ENCODE measurements at regions not wholly inside any gene's neighbourhood (a gene's known extent, or its start where the extent isn't known, plus 50 kb on each side); places are given as distances from the start of the nearest gene placed in this dataset.
"Not testable (repeated sequence)": the region's sequence is repeated elsewhere in the genome, so short reads cannot be mapped to it uniquely, and the experiment has no call there.

DNA sequence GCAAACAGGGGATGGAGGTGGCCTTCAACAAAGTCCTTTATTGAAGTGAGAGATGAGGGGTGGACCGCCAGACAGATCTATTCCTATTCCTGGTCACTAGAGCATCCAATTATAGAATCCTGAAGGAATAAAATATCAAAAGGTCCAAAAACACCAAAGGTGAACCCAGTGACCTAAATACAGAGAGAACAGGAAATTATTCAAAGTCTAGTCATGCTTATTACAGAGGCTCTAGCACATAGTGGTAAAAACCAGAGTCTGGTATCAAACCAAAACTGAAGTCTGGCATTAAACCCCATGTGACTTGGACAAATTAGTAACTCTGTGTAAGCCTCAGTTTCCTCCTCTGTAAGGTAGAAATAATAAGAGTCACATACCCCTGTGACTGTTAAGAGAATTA, 100.5 kb upstream of the SNX2 start:
- Histone ChIP-seq H3K4me1 (ENCODE audit: control insufficient read depth in 2 of 2, insufficient read depth in 2 of 2, low read length in 1 of 2) (no peaks in the 10 kb centered on the region), H3K36me3 (ENCODE audit: control insufficient read depth in 2 of 2, insufficient read depth in 2 of 2, low read length in 1 of 2) (no peaks in the 10 kb centered on the region), H3K4me3 (ENCODE audit: low read depth in 1 of 2, low read length in 2 of 2) (no peak overlapping the region), H3K27ac (ENCODE audit: low read depth in 2 of 2, low read length in 1 of 2) (no peak overlapping the region), H3K9me3 (ENCODE audit: control insufficient read depth in 2 of 2, insufficient read depth in 1 of 2, low read depth in 1 of 2, low read length in 1 of 2) (no peaks in the 10 kb centered on the region), H3K27me3 (ENCODE audit: control insufficient read depth in 1 of 2, insufficient read depth in 2 of 2, low read length in 2 of 2) (no peaks in the 10 kb centered on the region)
- 83 to 92% methylated on average over 1 of the region's 1 CpG for WGBS, 2 donors

- H3K27me3 ChIP-seq (ENCODE audit: control insufficient read depth in 1 of 2, insufficient read depth in 2 of 2, low read length in 2 of 2), result no peaks in the 10 kb centered on the region
- H3K4me1 ChIP-seq (ENCODE audit: control insufficient read depth in 2 of 2, insufficient read depth in 2 of 2, low read length in 1 of 2), result no peaks in the 10 kb centered on the region
- no peaks in the 10 kb centered on the region for H3K36me3 ChIP-seq (ENCODE audit: control insufficient read depth in 2 of 2, insufficient read depth in 2 of 2, low read length in 1 of 2)
- no peaks in the 10 kb centered on the region for H3K9me3 ChIP-seq (ENCODE audit: control insufficient read depth in 2 of 2, insufficient read depth in 1 of 2, low read depth in 1 of 2, low read length in 1 of 2)
- 68 to 73% methylated on average over 3 of the region's 3 CpGs for WGBS, 2 donors
- no peak overlapping the region for H3K4me3 ChIP-seq (ENCODE audit: low read depth in 1 of 2, low read length in 2 of 2)
- H3K27ac ChIP-seq (ENCODE audit: low read depth in 2 of 2, low read length in 1 of 2), result no peak overlapping the region
These were observed 94.1 kb upstream of the SNX2 start for GRCh38 chr5:122680623-122681350.

GRCh38 chr5:122683631-122684030, 91.2 kb upstream of the SNX2 start:
- no peaks in the 10 kb centered on the region for H3K9me3 ChIP-seq (ENCODE audit: control insufficient read depth in 2 of 2, insufficient read depth in 1 of 2, low read depth in 1 of 2, low read length in 1 of 2)
- no peaks in the 10 kb centered on the region for H3K36me3 ChIP-seq (ENCODE audit: control insufficient read depth in 2 of 2, insufficient read depth in 2 of 2, low read length in 1 of 2)
- no peaks in the 10 kb centered on the region for H3K4me1 ChIP-seq (ENCODE audit: control insufficient read depth in 2 of 2, insufficient read depth in 2 of 2, low read length in 1 of 2)
- no peak overlapping the region for H3K4me3 ChIP-seq (ENCODE audit: low read depth in 1 of 2, low read length in 2 of 2)
- H3K27me3 ChIP-seq (ENCODE audit: control insufficient read depth in 1 of 2, insufficient read depth in 2 of 2, low read length in 2 of 2), result no peaks in the 10 kb centered on the region
- no peak overlapping the region for H3K27ac ChIP-seq (ENCODE audit: low read depth in 2 of 2, low read length in 1 of 2)

DNA sequence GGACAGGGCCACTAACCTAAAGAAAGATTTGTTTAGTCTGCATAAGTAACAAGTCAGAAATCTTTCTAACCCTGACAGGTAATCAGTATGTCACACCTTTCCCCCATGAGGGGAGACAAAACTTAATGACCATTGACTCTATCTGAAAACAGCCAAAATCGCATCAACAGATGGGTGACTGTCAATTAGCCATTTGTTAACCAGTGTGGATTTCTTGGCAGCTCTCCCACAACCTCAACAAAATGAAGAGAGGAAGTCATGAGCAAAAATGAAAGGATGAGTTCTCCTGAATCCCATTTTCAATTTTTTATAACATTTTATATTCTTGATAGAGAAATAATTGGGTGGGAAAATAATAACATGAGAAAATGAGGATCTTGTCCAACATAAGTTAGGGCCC, 84.6 kb upstream of the SNX2 start:
- Histone ChIP-seq H3K4me1 (ENCODE audit: control insufficient read depth in 2 of 2, insufficient read depth in 2 of 2, low read length in 1 of 2) (no peaks in the 10 kb centered on the region), H3K9me3 (ENCODE audit: control insufficient read depth in 2 of 2, insufficient read depth in 1 of 2, low read depth in 1 of 2, low read length in 1 of 2) (no peaks in the 10 kb centered on the region), H3K4me3 (ENCODE audit: low read depth in 1 of 2, low read length in 2 of 2) (no peak overlapping the region), H3K27ac (ENCODE audit: low read depth in 2 of 2, low read length in 1 of 2) (no peak overlapping the region), H3K36me3 (ENCODE audit: control insufficient read depth in 2 of 2, insufficient read depth in 2 of 2, low read length in 1 of 2) (no peaks in the 10 kb centered on the region), H3K27me3 (ENCODE audit: control insufficient read depth in 1 of 2, insufficient read depth in 2 of 2, low read length in 2 of 2) (no peaks in the 10 kb centered on the region)
- WGBS, 2 donors, result 58 to 59% methylated on average over 1 of the region's 1 CpG

GRCh38 chr5:122691931-122692330, 82.9 kb upstream of the SNX2 start:
- WGBS, 2 donors, result 79 to 80% methylated on average over 3 of the region's 3 CpGs
- H3K4me1 ChIP-seq (ENCODE audit: control insufficient read depth in 2 of 2, insufficient read depth in 2 of 2, low read length in 1 of 2), result no peaks in the 10 kb centered on the region
- no peaks in the 10 kb centered on the region for H3K9me3 ChIP-seq (ENCODE audit: control insufficient read depth in 2 of 2, insufficient read depth in 1 of 2, low read depth in 1 of 2, low read length in 1 of 2)
- no peaks in the 10 kb centered on the region for H3K27me3 ChIP-seq (ENCODE audit: control insufficient read depth in 1 of 2, insufficient read depth in 2 of 2, low read length in 2 of 2)
- H3K36me3 ChIP-seq (ENCODE audit: control insufficient read depth in 2 of 2, insufficient read depth in 2 of 2, low read length in 1 of 2), result no peaks in the 10 kb centered on the region
- no peak overlapping the region for H3K27ac ChIP-seq (ENCODE audit: low read depth in 2 of 2, low read length in 1 of 2)
- H3K4me3 ChIP-seq (ENCODE audit: low read depth in 1 of 2, low read length in 2 of 2), result no peak overlapping the region

DNA sequence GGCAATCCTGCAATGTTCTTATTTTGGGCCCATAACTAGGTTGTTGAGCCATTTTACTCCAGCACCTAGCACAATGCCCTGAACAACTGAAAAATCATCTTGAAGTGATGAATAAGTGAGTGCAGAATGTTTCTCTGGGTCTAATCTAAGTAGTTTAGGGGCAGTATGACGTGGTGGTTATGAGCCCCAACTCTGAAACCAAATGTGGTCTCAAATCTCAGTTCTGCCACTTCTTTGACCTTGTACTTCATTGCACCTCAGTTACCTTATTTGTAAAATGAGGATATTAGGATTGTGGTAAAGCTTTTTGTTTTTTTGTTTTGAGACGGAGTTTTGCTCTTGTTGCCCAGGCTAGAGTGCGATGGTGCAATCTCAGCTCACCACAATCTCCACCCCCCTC, 80.9 kb upstream of the SNX2 start:
- H3K27me3 ChIP-seq (ENCODE audit: control insufficient read depth in 1 of 2, insufficient read depth in 2 of 2, low read length in 2 of 2), result no peaks in the 10 kb centered on the region
- H3K36me3 ChIP-seq (ENCODE audit: control insufficient read depth in 2 of 2, insufficient read depth in 2 of 2, low read length in 1 of 2), result no peaks in the 10 kb centered on the region
- H3K27ac ChIP-seq (ENCODE audit: low read depth in 2 of 2, low read length in 1 of 2), result no peak overlapping the region
- no peaks in the 10 kb centered on the region for H3K9me3 ChIP-seq (ENCODE audit: control insufficient read depth in 2 of 2, insufficient read depth in 1 of 2, low read depth in 1 of 2, low read length in 1 of 2)
- 76 to 86% methylated on average over 3 of the region's 3 CpGs for WGBS, 2 donors
- no peaks in the 10 kb centered on the region for H3K4me1 ChIP-seq (ENCODE audit: control insufficient read depth in 2 of 2, insufficient read depth in 2 of 2, low read length in 1 of 2)
- no peak overlapping the region for H3K4me3 ChIP-seq (ENCODE audit: low read depth in 1 of 2, low read length in 2 of 2)

- Histone ChIP-seq H3K36me3 (ENCODE audit: control insufficient read depth in 2 of 2, insufficient read depth in 2 of 2, low read length in 1 of 2) (no peaks in the 10 kb centered on the region), H3K27ac (ENCODE audit: low read depth in 2 of 2, low read length in 1 of 2) (no peak overlapping the region), H3K9me3 (ENCODE audit: control insufficient read depth in 2 of 2, insufficient read depth in 1 of 2, low read depth in 1 of 2, low read length in 1 of 2) (no peaks in the 10 kb centered on the region), H3K4me3 (ENCODE audit: low read depth in 1 of 2, low read length in 2 of 2) (no peak overlapping the region), H3K27me3 (ENCODE audit: control insufficient read depth in 1 of 2, insufficient read depth in 2 of 2, low read length in 2 of 2) (no peaks in the 10 kb centered on the region), H3K4me1 (ENCODE audit: control insufficient read depth in 2 of 2, insufficient read depth in 2 of 2, low read length in 1 of 2) (no peaks in the 10 kb centered on the region)
- 82 to 90% methylated on average over 5 of the region's 5 CpGs for WGBS, 2 donors
These were observed 80.0 kb upstream of the SNX2 start for GRCh38 chr5:122694884-122695283.

DNA sequence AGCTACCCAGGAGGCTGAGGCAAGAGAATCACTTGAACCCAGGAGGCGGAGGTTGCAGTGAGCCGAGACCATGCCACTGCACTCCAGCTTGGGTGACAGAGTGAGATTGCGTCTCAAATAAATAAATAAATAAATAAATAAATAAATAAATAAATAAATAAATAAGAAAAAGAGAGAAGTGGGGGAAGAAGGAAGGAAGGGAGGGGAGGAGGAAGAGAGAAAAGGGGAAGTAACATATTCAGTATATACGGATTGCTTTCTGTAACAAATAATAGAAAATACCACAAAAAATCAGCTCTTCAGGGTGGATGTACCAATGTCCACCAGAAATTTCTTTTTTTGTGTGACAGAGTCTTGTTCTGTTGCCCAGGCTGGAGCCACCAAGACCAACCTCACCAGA, 78.1 kb upstream of the SNX2 start:
- not testable (repeated sequence) for H3K9me3 ChIP-seq (ENCODE audit: control insufficient read depth in 2 of 2, insufficient read depth in 1 of 2, low read depth in 1 of 2, low read length in 1 of 2); H3K27me3 ChIP-seq (ENCODE audit: control insufficient read depth in 1 of 2, insufficient read depth in 2 of 2, low read length in 2 of 2); H3K27ac ChIP-seq (ENCODE audit: low read depth in 2 of 2, low read length in 1 of 2); H3K4me3 ChIP-seq (ENCODE audit: low read depth in 1 of 2, low read length in 2 of 2); H3K36me3 ChIP-seq (ENCODE audit: control insufficient read depth in 2 of 2, insufficient read depth in 2 of 2, low read length in 1 of 2); H3K4me1 ChIP-seq (ENCODE audit: control insufficient read depth in 2 of 2, insufficient read depth in 2 of 2, low read length in 1 of 2)
- 91 to 92% methylated on average over 4 of the region's 4 CpGs for WGBS, 2 donors

- Histone ChIP-seq H3K4me3 (ENCODE audit: low read depth in 1 of 2, low read length in 2 of 2) (no peak overlapping the region), H3K4me1 (ENCODE audit: control insufficient read depth in 2 of 2, insufficient read depth in 2 of 2, low read length in 1 of 2) (no peaks in the 10 kb centered on the region)
These were observed 77.7 kb upstream of the SNX2 start for GRCh38 chr5:122697191-122697590.

DNA sequence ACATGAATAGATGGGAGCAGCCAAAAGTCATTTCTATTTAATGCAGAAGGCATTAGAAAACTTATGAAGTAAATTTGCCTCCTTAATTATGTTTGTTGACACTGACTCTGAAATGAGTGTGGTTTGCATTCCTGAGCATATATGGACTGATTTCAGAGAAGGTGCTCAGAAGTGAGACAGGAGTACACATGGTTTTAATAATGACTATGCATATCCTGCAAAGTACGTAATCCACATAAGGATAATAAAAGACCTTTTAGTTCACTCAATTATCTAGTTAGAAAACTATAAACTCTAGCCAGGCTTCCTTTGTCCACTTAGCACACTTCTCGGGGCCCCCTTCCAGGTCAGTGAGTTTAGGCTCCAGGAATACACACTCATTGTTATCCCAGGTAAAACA, 75.7 kb upstream of the SNX2 start:
- Histone ChIP-seq H3K9me3 (ENCODE audit: control insufficient read depth in 2 of 2, insufficient read depth in 1 of 2, low read depth in 1 of 2, low read length in 1 of 2) (no peaks in the 10 kb centered on the region), H3K27ac (ENCODE audit: low read depth in 2 of 2, low read length in 1 of 2) (no peak overlapping the region), H3K4me3 (ENCODE audit: low read depth in 1 of 2, low read length in 2 of 2) (no peak overlapping the region), H3K27me3 (ENCODE audit: control insufficient read depth in 1 of 2, insufficient read depth in 2 of 2, low read length in 2 of 2) (no peaks in the 10 kb centered on the region), H3K4me1 (ENCODE audit: control insufficient read depth in 2 of 2, insufficient read depth in 2 of 2, low read length in 1 of 2) (no peaks in the 10 kb centered on the region), H3K36me3 (ENCODE audit: control insufficient read depth in 2 of 2, insufficient read depth in 2 of 2, low read length in 1 of 2) (no peaks in the 10 kb centered on the region)
- WGBS, 2 donors, result 87% methylated on average over 2 of the region's 2 CpGs

More at GRCh38 chr5:122697191-122697590, 77.7 kb upstream of the SNX2 start:
- Histone ChIP-seq H3K36me3 (ENCODE audit: control insufficient read depth in 2 of 2, insufficient read depth in 2 of 2, low read length in 1 of 2) (no peaks in the 10 kb centered on the region), H3K27me3 (ENCODE audit: control insufficient read depth in 1 of 2, insufficient read depth in 2 of 2, low read length in 2 of 2) (no peaks in the 10 kb centered on the region), H3K27ac (ENCODE audit: low read depth in 2 of 2, low read length in 1 of 2) (no peak overlapping the region), H3K9me3 (ENCODE audit: control insufficient read depth in 2 of 2, insufficient read depth in 1 of 2, low read depth in 1 of 2, low read length in 1 of 2) (no peaks in the 10 kb centered on the region)
- WGBS, 2 donors, result 89 to 93% methylated on average over 2 of the region's 2 CpGs
